Karpas-422 (cell line): ENCODE measurements at regions not wholly inside any gene's neighbourhood (a gene's known extent, or its start where the extent isn't known, plus 50 kb on each side); places are given as distances from the start of the nearest gene placed in this dataset.

Experiments
- DNase-seq: peaks from one replicate; pipeline ENCODE4 v3.0.0-alpha.2; 2015
- H2AFZ ChIP-seq: fragments of 200-600 bp; sonication (generic); 2 replicates; pipeline ENCODE4 v1.6.1; 2014; ENCODE audit warnings: antibody characterized with exemption, low read length, mixed read lengths
- H3K27ac ChIP-seq: fragments of 200-600 bp; sonication (generic); 2 replicates; pipeline ENCODE4 v1.5.1; 2014; ENCODE audit warnings: mild to moderate bottlenecking, low read length, moderate library complexity
- H3K27me3 ChIP-seq: fragments of 200-600 bp; sonication (generic); 2 replicates; pipeline ENCODE4 v1.6.1; 2014; ENCODE audit warnings: low read length, mixed read lengths
- H3K36me3 ChIP-seq: fragments of 200-600 bp; sonication (generic); 2 replicates; pipeline ENCODE4 v1.6.1; 2014; ENCODE audit warnings: low read length, mixed read lengths; ENCODE audit not compliant: insufficient read depth
- H3K4me1 ChIP-seq: fragments of 200-600 bp; sonication (generic); 2 replicates; pipeline ENCODE4 v1.6.1; 2014; ENCODE audit warnings: mild to moderate bottlenecking, low read length, mixed read lengths
- H3K4me2 ChIP-seq: fragments of 200-600 bp; sonication (generic); 2 replicates; pipeline ENCODE4 v1.6.1; 2014; ENCODE audit warnings: low read length, low read depth, mild to moderate bottlenecking; ENCODE audit not compliant: poor library complexity, severe bottlenecking
- H3K4me3 ChIP-seq: fragments of 200-600 bp; sonication (generic); 2 replicates; pipeline ENCODE4 v1.5.1; 2014; ENCODE audit warnings: mild to moderate bottlenecking, antibody characterized with exemption, low read length, mixed read lengths
- H3K79me2 ChIP-seq: fragments of 200-600 bp; sonication (generic); 2 replicates; pipeline ENCODE4 v1.6.1; 2014; ENCODE audit warnings: mild to moderate bottlenecking, low read length, mixed read lengths
- H3K9ac ChIP-seq: fragments of 200-600 bp; sonication (generic); 2 replicates; pipeline ENCODE4 v1.6.0; 2014; ENCODE audit warnings: low read length
- H3K9me2 ChIP-seq: fragments of 200-600 bp; sonication (generic), shearing (Covaris generic); replicated peaks from 2 replicates; pipeline ENCODE4 v1.6.0; 2014; ENCODE audit warnings: mild to moderate bottlenecking, low read length, moderate library complexity; ENCODE audit not compliant: insufficient read depth
- H3K9me3 ChIP-seq: fragments of 300-700, 200-600 bp; sonication (generic); 2 replicates; pipeline ENCODE4 v1.6.1; 2014; ENCODE audit warnings: low read length, mixed read lengths
- H4K20me1 ChIP-seq: fragments of 200-600 bp; sonication (generic); 2 replicates; pipeline ENCODE4 v1.6.1; 2014; ENCODE audit warnings: mild to moderate bottlenecking, antibody characterized with exemption, low read length, low read depth; ENCODE audit not compliant: insufficient read depth

GRCh38 chr1:229888157-229888556, 178.9 kb upstream of the GALNT2 start:
- Histone ChIP-seq H3K27ac (no peak overlapping the region), H3K4me3 (no peak overlapping the region), H3K4me1 (no peaks in the 10 kb centered on the region), H3K79me2 (no peaks in the 10 kb centered on the region), H4K20me1 (no peaks in the 10 kb centered on the region), H3K9me2 (no peaks in the 10 kb centered on the region), H3K9ac (no peak overlapping the region), H3K27me3 (no peaks in the 10 kb centered on the region), H3K9me3 (no peaks in the 10 kb centered on the region), H3K4me2 (no peak overlapping the region), H3K36me3 (no peaks in the 10 kb centered on the region), H2AFZ (no peak overlapping the region)
- DNase-seq, result no peak

GRCh38 chr1:229888561-229889001, 178.5 kb upstream of the GALNT2 start:
- Histone ChIP-seq H3K27me3 (no peaks in the 10 kb centered on the region), H3K36me3 (no peaks in the 10 kb centered on the region), H4K20me1 (no peaks in the 10 kb centered on the region), H3K27ac (no peak overlapping the region), H3K9me2 (no peaks in the 10 kb centered on the region), H2AFZ (no peak overlapping the region), H3K4me1 (no peaks in the 10 kb centered on the region), H3K9me3 (no peaks in the 10 kb centered on the region), H3K4me3 (no peak overlapping the region), H3K9ac (no peak overlapping the region), H3K79me2 (no peaks in the 10 kb centered on the region), H3K4me2 (no peak overlapping the region)
- DNase-seq, result no peak

GRCh38 chr1:229889031-229889517, 178.0 kb upstream of the GALNT2 start:
- Histone ChIP-seq H3K36me3 (no peaks in the 10 kb centered on the region), H3K9ac (no peak overlapping the region), H3K9me2 (no peaks in the 10 kb centered on the region), H3K79me2 (no peaks in the 10 kb centered on the region), H2AFZ (no peak overlapping the region), H4K20me1 (no peaks in the 10 kb centered on the region), H3K9me3 (no peaks in the 10 kb centered on the region), H3K4me1 (no peaks in the 10 kb centered on the region), H3K27me3 (no peaks in the 10 kb centered on the region), H3K4me3 (no peak overlapping the region), H3K4me2 (no peak overlapping the region), H3K27ac (no peak overlapping the region)
- DNase-seq, result no peak

- Histone ChIP-seq H3K4me1 (no peaks in the 10 kb centered on the region), H3K4me2 (no peak overlapping the region), H3K9ac (no peak overlapping the region), H3K36me3 (no peaks in the 10 kb centered on the region), H3K79me2 (no peaks in the 10 kb centered on the region), H3K9me3 (no peaks in the 10 kb centered on the region), H3K9me2 (no peaks in the 10 kb centered on the region), H2AFZ (no peak overlapping the region), H4K20me1 (no peaks in the 10 kb centered on the region), H3K4me3 (no peak overlapping the region), H3K27me3 (no peaks in the 10 kb centered on the region), H3K27ac (no peak overlapping the region)
- DNase-seq, result no peak
Observed at GRCh38 chr1:229891227-229891626, 175.8 kb upstream of the GALNT2 start.

GRCh38 chr1:229892515-229893117, 174.4 kb upstream of the GALNT2 start:
- H3K9ac ChIP-seq, result no peak overlapping the region
- H3K9me3 ChIP-seq, result no peaks in the 10 kb centered on the region
- H3K27me3 ChIP-seq, result no peaks in the 10 kb centered on the region
- DNase-seq, result no peak
- H3K4me1 ChIP-seq, result no peaks in the 10 kb centered on the region
- no peak overlapping the region for H3K27ac ChIP-seq
- H3K79me2 ChIP-seq, result no peaks in the 10 kb centered on the region
- no peak overlapping the region for H2AFZ ChIP-seq
- H4K20me1 ChIP-seq, result no peaks in the 10 kb centered on the region
- H3K36me3 ChIP-seq, result no peaks in the 10 kb centered on the region
- no peak overlapping the region for H3K4me3 ChIP-seq
- H3K9me2 ChIP-seq, result no peaks in the 10 kb centered on the region
- no peak overlapping the region for H3K4me2 ChIP-seq

- Histone ChIP-seq H3K9me3 (no peaks in the 10 kb centered on the region), H3K27ac (no peak overlapping the region), H3K4me1 (no peaks in the 10 kb centered on the region), H3K9me2 (no peaks in the 10 kb centered on the region), H2AFZ (no peak overlapping the region), H3K27me3 (no peaks in the 10 kb centered on the region), H3K79me2 (no peaks in the 10 kb centered on the region), H4K20me1 (no peaks in the 10 kb centered on the region), H3K36me3 (no peaks in the 10 kb centered on the region), H3K4me2 (no peak overlapping the region), H3K4me3 (no peak overlapping the region), H3K9ac (no peak overlapping the region)
- DNase-seq, result no peak
Observed at GRCh38 chr1:229893762-229894444, 173.1 kb upstream of the GALNT2 start.

- Histone ChIP-seq H3K9me3 (no peaks in the 10 kb centered on the region), H3K9ac (no peak overlapping the region), H3K4me2 (no peak overlapping the region), H3K79me2 (no peaks in the 10 kb centered on the region), H3K9me2 (no peaks in the 10 kb centered on the region), H3K36me3 (no peaks in the 10 kb centered on the region), H3K27me3 (no peaks in the 10 kb centered on the region), H3K27ac (no peak overlapping the region), H4K20me1 (no peaks in the 10 kb centered on the region), H3K4me3 (no peak overlapping the region), H3K4me1 (no peaks in the 10 kb centered on the region), H2AFZ (no peak overlapping the region)
- DNase-seq, result no peak
Observed at GRCh38 chr1:229894532-229894931, 172.5 kb upstream of the GALNT2 start.

GRCh38 chr1:229895605-229896004, 171.4 kb upstream of the GALNT2 start:
- Histone ChIP-seq H3K9ac (no peak overlapping the region), H3K79me2 (no peaks in the 10 kb centered on the region), H2AFZ (no peak overlapping the region), H3K4me3 (no peak overlapping the region), H3K4me2 (no peak overlapping the region), H3K27ac (no peak overlapping the region), H4K20me1 (no peaks in the 10 kb centered on the region), H3K9me2 (no peaks in the 10 kb centered on the region), H3K27me3 (no peaks in the 10 kb centered on the region), H3K4me1 (no peaks in the 10 kb centered on the region), H3K36me3 (no peaks in the 10 kb centered on the region), H3K9me3 (no peaks in the 10 kb centered on the region)
- no peak for DNase-seq
